ENCODE measurements at regions not wholly inside any gene's neighbourhood (a gene's known extent, or its start where the extent isn't known, plus 50 kb on each side); places are given as distances from the start of the nearest gene placed in this dataset.
A peak's percentile ranks its signal among the peaks of the same experiment; 100 is the strongest.

GRCh38 chr3:945738-946137 is 147.1 kb upstream of the CNTN6 start:
- Mint-ChIP-seq H3K27me3 (no peaks in the 10 kb centered on the region), H3K36me3 (no peaks in the 10 kb centered on the region)

GRCh38 chr3:952906-953305 is 139.9 kb upstream of the CNTN6 start:
- Mint-ChIP-seq H3K27ac (no peak overlapping the region), H3K4me1 (no peaks in the 10 kb centered on the region), H3K27me3 (no peaks in the 10 kb centered on the region), H3K36me3 (no peaks in the 10 kb centered on the region), H3K9me3 (peaks cover 0 to 1% (median 0%) of the 10 kb centered on the region in 3 donors), H3K4me3 (no peak overlapping the region)

More at GRCh38 chr3:945738-946137, 147.1 kb upstream of the CNTN6 start:
- Mint-ChIP-seq H3K4me1 (no peaks in the 10 kb centered on the region), H3K4me3 (no peak overlapping the region), H3K9me3 (peaks cover 0 to 2% (median 0%) of the 10 kb centered on the region in 3 donors), H3K27ac (peak overlapping the region in 1 of 3 donors; percentile 29)

- Mint-ChIP-seq H3K9me3 (peaks cover 4 to 11% (median 4%) of the 10 kb centered on the region in 3 donors), H3K36me3 (no peaks in the 10 kb centered on the region), H3K27ac (no peak overlapping the region), H3K4me1 (no peaks in the 10 kb centered on the region), H3K4me3 (no peak overlapping the region), H3K27me3 (no peaks in the 10 kb centered on the region)
These were observed 129.6 kb upstream of the CNTN6 start for GRCh38 chr3:963255-963654.

- Mint-ChIP-seq H3K36me3 (no peaks in the 10 kb centered on the region), H3K9me3 (peaks cover 4 to 11% (median 4%) of the 10 kb centered on the region in 3 donors), H3K4me3 (no peak overlapping the region), H3K27me3 (no peaks in the 10 kb centered on the region), H3K4me1 (no peaks in the 10 kb centered on the region), H3K27ac (no peak overlapping the region)
These were observed 129.1 kb upstream of the CNTN6 start for GRCh38 chr3:963755-964154.

GRCh38 chr3:965826-966225 is 127.0 kb upstream of the CNTN6 start:
- Mint-ChIP-seq H3K27ac (no peak overlapping the region), H3K4me1 (no peaks in the 10 kb centered on the region), H3K9me3 (peaks cover 3 to 10% (median 4%) of the 10 kb centered on the region in 3 donors), H3K36me3 (peaks cover 1% of the 10 kb centered on the region), H3K4me3 (no peak overlapping the region), H3K27me3 (no peaks in the 10 kb centered on the region)

GRCh38 chr3:966341-966740 is 126.5 kb upstream of the CNTN6 start:
- Mint-ChIP-seq H3K4me1 (no peaks in the 10 kb centered on the region), H3K27me3 (no peaks in the 10 kb centered on the region), H3K36me3 (peaks cover 1% of the 10 kb centered on the region), H3K9me3 (peaks cover 3 to 10% (median 4%) of the 10 kb centered on the region in 3 donors), H3K4me3 (no peak overlapping the region), H3K27ac (no peak overlapping the region)

- Mint-ChIP-seq H3K4me3 (peak overlapping the region in 1 of 4 donors; percentile 5), H3K4me1 (no peaks in the 10 kb centered on the region), H3K27ac (no peak overlapping the region), H3K36me3 (peaks cover 3% of the 10 kb centered on the region), H3K27me3 (no peaks in the 10 kb centered on the region), H3K9me3 (peaks cover 8 to 12% (median 10%) of the 10 kb centered on the region in 3 donors)
These were observed 119.5 kb upstream of the CNTN6 start for GRCh38 chr3:973340-973739.

GRCh38 chr3:976006-976405 is 116.8 kb upstream of the CNTN6 start:
- Mint-ChIP-seq H3K27me3 (no peaks in the 10 kb centered on the region), H3K36me3 (peaks cover 2% of the 10 kb centered on the region), H3K27ac (no peak overlapping the region), H3K4me1 (no peaks in the 10 kb centered on the region), H3K4me3 (no peak overlapping the region), H3K9me3 (peaks cover 7 to 15% (median 12%) of the 10 kb centered on the region in 3 donors)

GRCh38 chr3:981156-981555 is 111.7 kb upstream of the CNTN6 start:
- Mint-ChIP-seq H3K4me3 (no peak overlapping the region), H3K36me3 (no peaks in the 10 kb centered on the region), H3K9me3 (peaks cover 6 to 7% (median 7%) of the 10 kb centered on the region in 3 donors), H3K4me1 (no peaks in the 10 kb centered on the region), H3K27me3 (no peaks in the 10 kb centered on the region), H3K27ac (no peak overlapping the region)

- Mint-ChIP-seq H3K4me3 (no peak overlapping the region), H3K27ac (no peak overlapping the region), H3K27me3 (no peaks in the 10 kb centered on the region), H3K9me3 (peaks cover 4 to 7% (median 5%) of the 10 kb centered on the region in 3 donors), H3K36me3 (no peaks in the 10 kb centered on the region), H3K4me1 (no peaks in the 10 kb centered on the region)
These were observed 104.0 kb upstream of the CNTN6 start for GRCh38 chr3:988785-989184.

- H3K9me3 Mint-ChIP-seq = peaks cover 2 to 5% (median 5%) of the 10 kb centered on the region in 3 donors
- no peak overlapping the region for H3K4me3 Mint-ChIP-seq
- no peaks in the 10 kb centered on the region for H3K27me3 Mint-ChIP-seq
- H3K4me1 Mint-ChIP-seq = no peaks in the 10 kb centered on the region
- no peaks in the 10 kb centered on the region for H3K36me3 Mint-ChIP-seq
- H3K27ac Mint-ChIP-seq = no peak overlapping the region
These were observed 100.0 kb upstream of the CNTN6 start for GRCh38 chr3:992871-993270.

GRCh38 chr3:1002010-1002409 is 90.8 kb upstream of the CNTN6 start:
- Mint-ChIP-seq H3K36me3 (no peaks in the 10 kb centered on the region), H3K27me3 (no peaks in the 10 kb centered on the region), H3K4me3 (no peak overlapping the region), H3K4me1 (no peaks in the 10 kb centered on the region), H3K27ac (no peak overlapping the region), H3K9me3 (peaks cover 0 to 1% (median 0%) of the 10 kb centered on the region in 3 donors)

GRCh38 chr3:1007866-1008265 is 85.0 kb upstream of the CNTN6 start:
- Mint-ChIP-seq H3K4me3 (no peak overlapping the region), H3K27me3 (no peaks in the 10 kb centered on the region), H3K4me1 (no peaks in the 10 kb centered on the region), H3K9me3 (peaks cover 0 to 8% (median 0%) of the 10 kb centered on the region in 3 donors), H3K36me3 (no peaks in the 10 kb centered on the region), H3K27ac (no peak overlapping the region)

- H3K27ac Mint-ChIP-seq = no peak overlapping the region
- H3K27me3 Mint-ChIP-seq = no peaks in the 10 kb centered on the region
- no peak overlapping the region for H3K4me3 Mint-ChIP-seq
- H3K36me3 Mint-ChIP-seq = no peaks in the 10 kb centered on the region
- peaks cover 0 to 10% (median 2%) of the 10 kb centered on the region in 3 donors for H3K9me3 Mint-ChIP-seq
- H3K4me1 Mint-ChIP-seq = no peaks in the 10 kb centered on the region
These were observed 82.6 kb upstream of the CNTN6 start for GRCh38 chr3:1010228-1010627.

GRCh38 chr3:1015826-1016225 is 77.0 kb upstream of the CNTN6 start:
- no peak overlapping the region for H3K4me3 Mint-ChIP-seq
- H3K36me3 Mint-ChIP-seq = no peaks in the 10 kb centered on the region
- no peaks in the 10 kb centered on the region for H3K4me1 Mint-ChIP-seq
- peaks cover 0 to 7% (median 5%) of the 10 kb centered on the region in 3 donors for H3K9me3 Mint-ChIP-seq
- H3K27ac Mint-ChIP-seq = no peak overlapping the region
- H3K27me3 Mint-ChIP-seq = no peaks in the 10 kb centered on the region

- Mint-ChIP-seq H3K4me1 (no peaks in the 10 kb centered on the region), H3K27me3 (no peaks in the 10 kb centered on the region), H3K27ac (no peak overlapping the region), H3K36me3 (no peaks in the 10 kb centered on the region), H3K9me3 (peaks cover 0 to 7% (median 6%) of the 10 kb centered on the region in 3 donors), H3K4me3 (no peak overlapping the region)
These were observed 75.0 kb upstream of the CNTN6 start for GRCh38 chr3:1017870-1018269.

- Mint-ChIP-seq H3K4me3 (no peak overlapping the region), H3K36me3 (no peaks in the 10 kb centered on the region), H3K4me1 (no peaks in the 10 kb centered on the region), H3K9me3 (peaks cover 0 to 7% (median 6%) of the 10 kb centered on the region in 3 donors), H3K27me3 (no peaks in the 10 kb centered on the region), H3K27ac (no peak overlapping the region)
These were observed 73.7 kb upstream of the CNTN6 start for GRCh38 chr3:1019157-1019556.
